NCI-H1417 treated with DMSO at 0.1 percent for 48 hours (cell line): ENCODE measurements at regions not wholly inside any gene's neighbourhood (a gene's known extent, or its start where the extent isn't known, plus 50 kb on each side); places are given as distances from the start of the nearest gene placed in this dataset.
"Not testable (repeated sequence)": the region's sequence is repeated elsewhere in the genome, so short reads cannot be mapped to it uniquely, and the experiment has no call there.

Experiments used
- DNase-seq: peaks from one replicate; lab custom pipeline; 2025; lab: John Stamatoyannopoulos, UW

DNA sequence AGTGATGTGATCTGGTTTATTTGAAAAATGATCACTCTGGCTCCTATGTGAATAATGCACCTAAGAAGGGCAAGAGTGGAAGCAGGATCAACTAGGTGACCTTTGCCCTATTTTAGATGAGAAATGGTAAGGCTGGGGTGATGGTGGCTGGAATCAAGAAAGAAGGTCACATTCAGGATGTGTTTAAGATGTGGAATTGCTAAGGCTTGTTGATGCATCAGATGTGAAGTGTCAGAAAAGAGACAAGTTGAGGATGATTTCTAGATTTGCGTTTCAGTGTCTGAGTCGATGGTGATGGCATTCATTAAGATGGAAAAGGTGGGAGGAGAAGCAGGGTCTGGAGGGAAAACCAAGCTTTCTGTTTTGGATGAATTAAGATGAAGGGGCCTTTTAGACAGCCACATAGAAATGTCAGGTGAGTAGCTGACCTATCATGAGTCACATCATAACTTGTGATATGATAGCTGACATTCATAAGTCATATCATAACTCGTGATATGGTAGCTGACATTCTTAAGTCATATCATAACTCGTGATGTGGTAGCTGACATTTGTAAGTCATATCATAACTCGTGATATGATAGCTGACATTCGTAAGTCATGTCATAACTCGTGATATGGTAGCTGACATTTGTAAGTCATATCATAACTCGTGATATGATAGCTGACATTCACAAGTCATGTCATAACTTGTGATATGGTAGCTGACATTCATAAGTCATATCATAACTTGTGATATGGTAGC lies 101.2 kb upstream of the SEC11C start:
- no peak for DNase-seq

DNA sequence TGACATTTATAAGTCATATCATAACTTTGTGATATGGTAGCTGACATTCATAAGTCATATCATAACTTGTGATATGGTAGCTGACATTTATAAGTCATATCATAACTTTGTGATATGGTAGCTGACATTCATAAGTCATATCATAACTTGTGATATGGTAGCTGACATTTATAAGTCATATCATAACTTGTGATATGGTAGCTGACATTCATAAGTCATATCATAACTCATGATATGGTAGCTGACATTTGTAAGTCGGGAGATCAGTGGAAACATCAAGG lies 100.7 kb upstream of the SEC11C start:
- not testable (repeated sequence) for DNase-seq

GRCh38 chr18:59039449-59039848 lies 100.2 kb upstream of the SEC11C start:
- no peak for DNase-seq

- no peak for DNase-seq
Observed at GRCh38 chr18:59040770-59041148, 98.9 kb upstream of the SEC11C start.

- DNase-seq = no peak
Observed at GRCh38 chr18:59041296-59041695, 98.4 kb upstream of the SEC11C start.

GRCh38 chr18:59041819-59042815 lies 97.6 kb upstream of the SEC11C start:
- DNase-seq = no peak

DNA sequence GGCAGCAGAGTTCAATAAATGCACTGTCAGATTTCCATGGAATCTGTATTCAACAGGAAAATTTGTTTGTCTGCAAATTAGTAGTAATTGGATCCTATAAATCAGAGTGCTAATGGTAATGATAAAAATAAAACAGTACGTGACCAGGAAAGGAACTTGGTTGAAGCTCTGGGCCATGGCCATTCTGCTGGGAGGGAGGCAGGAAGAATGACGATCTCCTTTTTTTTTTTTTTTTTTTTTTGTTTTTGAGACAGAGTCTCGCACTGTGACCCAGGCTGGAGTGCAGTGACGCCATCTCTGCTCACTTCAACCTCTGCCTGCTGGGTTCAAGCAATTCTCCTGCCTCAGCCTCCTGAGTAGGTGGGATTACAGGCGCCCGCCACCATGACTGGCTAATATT lies 94.8 kb upstream of the SEC11C start:
- DNase-seq = no peak

- no peak for DNase-seq
Observed at GRCh38 chr18:59047321-59048047, 92.2 kb upstream of the SEC11C start.

DNA sequence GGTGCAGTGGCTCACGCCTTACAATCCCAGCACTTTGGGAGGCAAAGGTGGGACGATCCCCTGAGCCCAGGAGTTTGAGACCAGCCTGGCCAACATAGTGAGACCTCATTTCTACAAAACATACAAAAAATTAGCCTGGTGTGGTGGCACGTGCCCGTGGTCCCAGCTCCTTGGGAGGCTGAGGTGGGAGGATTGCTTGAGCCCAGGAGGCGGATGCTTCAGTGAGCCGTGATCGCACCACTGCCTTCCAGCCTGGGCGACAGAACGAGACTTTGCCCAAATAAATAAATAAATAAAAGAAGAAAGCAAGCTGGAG lies 91.7 kb upstream of the SEC11C start:
- no peak for DNase-seq

- DNase-seq = no peak
Observed at GRCh38 chr18:59048378-59048777, 91.3 kb upstream of the SEC11C start.

- no peak for DNase-seq
Observed at GRCh38 chr18:59049721-59050660, 89.7 kb upstream of the SEC11C start.

- DNase-seq = no peak
Observed at GRCh38 chr18:59050661-59051057, 89.0 kb upstream of the SEC11C start.

- DNase-seq = no peak
Observed at GRCh38 chr18:59051470-59052165, 88.1 kb upstream of the SEC11C start.

GRCh38 chr18:59052965-59053820 lies 86.5 kb upstream of the SEC11C start:
- no peak for DNase-seq

DNA sequence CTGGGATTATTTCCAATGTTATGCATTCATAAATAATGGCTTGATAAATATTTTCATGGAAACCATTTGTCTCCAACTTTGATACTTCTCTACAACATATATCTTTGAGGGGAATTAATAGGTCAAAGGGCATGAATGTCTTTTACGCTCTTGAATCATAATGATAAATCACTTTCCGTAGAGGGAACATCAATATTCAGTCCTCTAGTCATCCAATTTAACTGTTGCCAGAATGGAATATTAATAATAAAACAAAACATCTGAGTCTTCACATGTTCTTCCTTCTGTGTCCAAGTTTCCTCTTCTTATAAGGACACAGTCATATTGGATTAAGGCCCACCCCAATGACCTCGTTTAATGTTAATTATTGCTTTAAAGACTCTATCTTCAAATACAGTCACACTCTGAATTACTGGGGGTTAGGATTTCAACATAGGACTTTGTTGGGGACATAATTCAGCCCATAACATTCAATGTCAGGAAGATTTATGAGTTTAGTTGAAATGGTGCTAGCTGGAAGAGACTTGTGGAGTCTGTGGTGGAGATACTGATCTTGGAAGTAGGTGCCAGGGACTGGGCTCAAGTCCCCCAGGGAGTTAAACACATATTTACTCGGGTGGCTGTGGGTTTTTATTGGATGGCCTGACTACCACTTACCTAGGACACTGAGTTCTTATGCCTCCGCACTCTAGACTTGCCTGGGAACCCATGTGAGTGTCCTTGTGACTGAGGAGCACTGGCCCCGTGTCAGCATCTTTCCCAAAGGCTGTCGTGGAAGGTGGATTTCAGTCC lies 85.0 kb upstream of the SEC11C start:
- no peak for DNase-seq

GRCh38 chr18:59055345-59056032 lies 84.2 kb upstream of the SEC11C start:
- DNase-seq = no peak

DNA sequence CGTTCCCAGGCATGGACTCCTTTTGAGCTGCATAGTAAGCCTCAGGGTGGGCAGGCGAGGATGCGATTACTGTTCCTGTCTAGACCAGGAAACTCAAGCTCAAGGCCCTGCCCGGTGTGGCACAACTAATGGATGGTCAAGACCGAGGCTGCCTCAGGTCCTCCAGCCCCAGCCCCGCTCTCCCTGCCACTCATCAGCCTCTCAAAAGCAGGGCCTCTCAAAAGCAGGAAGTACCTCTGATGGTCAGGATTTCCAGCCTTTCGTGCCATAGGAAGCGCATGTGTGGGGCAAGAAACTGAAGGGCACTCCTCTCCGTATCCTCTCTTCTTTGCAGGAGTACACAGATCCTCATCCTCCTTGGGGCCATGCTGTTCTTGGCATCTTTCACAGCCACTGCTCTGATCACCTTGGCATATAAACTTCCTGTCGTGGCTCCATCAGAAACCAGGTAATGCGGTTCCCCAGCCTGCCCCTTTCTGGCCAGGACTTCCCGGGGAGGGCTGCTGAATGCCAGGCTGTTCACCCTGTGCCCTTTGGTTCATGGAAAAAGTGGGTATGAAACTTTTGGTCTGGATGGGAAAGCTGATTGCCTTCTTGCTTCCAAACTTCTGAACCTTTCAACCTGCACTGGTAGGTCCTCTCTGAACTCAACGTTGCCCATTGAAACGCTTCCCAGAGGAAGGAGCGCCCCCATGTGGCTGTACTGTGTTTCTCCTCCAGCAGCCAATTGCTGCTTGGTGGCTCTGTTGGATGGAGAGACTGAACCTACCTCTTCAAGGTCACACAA lies 82.8 kb upstream of the SEC11C start:
- no peak for DNase-seq

DNA sequence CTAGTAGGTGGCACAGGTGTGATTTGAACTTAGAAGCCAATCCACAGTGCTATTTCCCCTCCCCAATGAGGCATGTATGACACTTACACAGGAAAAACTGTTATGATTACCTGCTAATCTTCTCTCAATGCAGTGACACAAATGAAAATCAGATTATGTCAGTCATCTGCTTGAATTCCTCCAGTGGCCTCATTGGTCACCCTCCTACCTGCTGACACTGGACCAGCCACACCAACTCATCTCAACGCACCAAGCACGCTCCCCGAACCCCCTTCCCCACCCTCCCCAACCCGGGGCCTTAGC lies 82.2 kb upstream of the SEC11C start:
- DNase-seq = no peak
